ENCODE measurements at regions not wholly inside any gene's neighbourhood (a gene's known extent, or its start where the extent isn't known, plus 50 kb on each side); places are given as distances from the start of the nearest gene placed in this dataset.

- TF ChIP-seq CTCF (IDR thresholded peaks at IDR 0.05) (no peak), POLR2A (IDR thresholded peaks at IDR 0.05) (no peak), EP300 (IDR thresholded peaks at IDR 0.05) (no peak)
Measured at GRCh38 chr7:113383638-113384037, 265.3 kb upstream of the SMIM30 start.
